Activated CD4-positive, CD25-positive, alpha-beta regulatory T cell treated with anti-CD3 and anti-CD28 coated beads, Interleukin-2, amount 50 U/mL, for 16 hours (primary cell): ENCODE measurements at regions not wholly inside any gene's neighbourhood (a gene's known extent, or its start where the extent isn't known, plus 50 kb on each side); places are given as distances from the start of the nearest gene placed in this dataset.
A peak's percentile ranks its signal among the peaks of the same experiment; 100 is the strongest.
"Not testable (repeated sequence)": the region's sequence is repeated elsewhere in the genome, so short reads cannot be mapped to it uniquely, and the experiment has no call there.

Experiments
- DNase-seq: peaks from one replicate; pipeline ENCODE4 v3.0.0-alpha.2; 2020; ENCODE audit warnings: low read depth, low spot score

GRCh38 chr10:11403646-11404045, 207.8 kb downstream of the USP6NL start:
- DNase-seq = not testable (repeated sequence)

DNA sequence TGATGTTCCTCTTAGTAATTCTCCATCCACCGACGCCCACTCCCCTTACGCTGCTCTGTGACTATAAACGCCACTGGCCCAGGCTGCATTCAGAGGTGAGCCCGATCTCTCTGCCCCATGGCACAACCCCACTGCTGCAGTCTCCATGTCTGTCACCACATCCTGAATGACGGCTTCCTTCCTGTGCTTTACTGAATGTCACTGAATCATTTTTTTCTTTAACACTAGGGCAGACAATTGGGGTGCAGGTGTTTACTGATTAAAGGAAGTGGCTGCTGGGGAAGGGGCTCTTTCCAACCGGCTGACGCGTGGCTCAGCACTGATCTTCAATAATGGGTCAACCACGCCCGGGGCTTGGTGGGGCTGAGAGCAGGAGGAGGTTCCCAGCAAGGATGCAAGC, 208.3 kb downstream of the USP6NL start:
- peak; percentile 33 for DNase-seq

- DNase-seq = no peak
Observed at GRCh38 chr10:11402392-11402791, 209.1 kb downstream of the USP6NL start.

DNA sequence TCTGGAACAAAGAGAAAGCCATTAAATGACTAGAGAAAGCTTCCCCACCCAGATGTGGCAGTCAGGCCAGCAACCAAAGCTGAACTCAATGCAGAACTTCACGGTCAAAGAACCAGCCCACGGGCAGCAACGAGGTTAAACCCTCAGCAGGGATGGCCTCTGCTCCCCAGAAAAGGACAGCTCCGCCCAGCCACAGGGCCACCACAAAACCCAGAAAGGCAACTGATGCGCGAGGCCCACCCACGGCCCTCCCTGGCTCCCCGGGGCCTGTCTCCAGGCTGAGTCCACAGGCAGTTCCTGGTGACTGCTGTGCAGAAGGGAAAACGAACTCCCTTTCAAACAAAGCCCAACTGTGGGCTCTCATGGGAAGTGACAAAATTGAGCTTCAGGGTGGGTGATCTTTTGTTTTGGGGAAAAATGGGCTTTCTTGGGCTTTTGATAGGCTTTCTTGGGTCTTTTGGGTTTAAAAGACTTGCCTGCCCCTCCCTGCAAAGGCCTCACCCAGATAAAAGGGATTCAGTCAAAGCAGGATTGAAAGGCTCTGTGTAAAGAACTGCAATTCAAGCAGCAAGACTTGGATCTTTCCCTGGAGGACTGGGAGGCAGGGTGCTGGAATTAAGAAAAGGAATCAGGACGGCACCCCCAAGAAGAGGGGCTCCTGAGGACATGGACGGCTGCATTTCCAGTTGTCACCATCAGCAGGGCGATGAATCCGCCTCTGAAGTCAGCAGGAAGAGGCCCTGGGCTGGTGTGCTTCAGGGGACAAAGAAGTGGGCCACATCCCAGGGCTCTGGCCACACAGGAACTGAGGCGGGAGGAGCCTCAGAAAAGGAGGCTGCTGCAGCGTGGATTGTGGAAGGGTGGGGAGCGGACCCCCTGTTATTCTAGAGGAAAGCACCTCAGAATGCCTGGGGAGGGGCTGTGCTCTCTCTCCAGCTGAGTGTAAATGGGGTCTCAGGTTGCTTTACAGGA, 209.9 kb downstream of the USP6NL start:
- DNase-seq = no peak

- no peak for DNase-seq
Observed at GRCh38 chr10:11397980-11398580, 213.4 kb downstream of the USP6NL start.

DNA sequence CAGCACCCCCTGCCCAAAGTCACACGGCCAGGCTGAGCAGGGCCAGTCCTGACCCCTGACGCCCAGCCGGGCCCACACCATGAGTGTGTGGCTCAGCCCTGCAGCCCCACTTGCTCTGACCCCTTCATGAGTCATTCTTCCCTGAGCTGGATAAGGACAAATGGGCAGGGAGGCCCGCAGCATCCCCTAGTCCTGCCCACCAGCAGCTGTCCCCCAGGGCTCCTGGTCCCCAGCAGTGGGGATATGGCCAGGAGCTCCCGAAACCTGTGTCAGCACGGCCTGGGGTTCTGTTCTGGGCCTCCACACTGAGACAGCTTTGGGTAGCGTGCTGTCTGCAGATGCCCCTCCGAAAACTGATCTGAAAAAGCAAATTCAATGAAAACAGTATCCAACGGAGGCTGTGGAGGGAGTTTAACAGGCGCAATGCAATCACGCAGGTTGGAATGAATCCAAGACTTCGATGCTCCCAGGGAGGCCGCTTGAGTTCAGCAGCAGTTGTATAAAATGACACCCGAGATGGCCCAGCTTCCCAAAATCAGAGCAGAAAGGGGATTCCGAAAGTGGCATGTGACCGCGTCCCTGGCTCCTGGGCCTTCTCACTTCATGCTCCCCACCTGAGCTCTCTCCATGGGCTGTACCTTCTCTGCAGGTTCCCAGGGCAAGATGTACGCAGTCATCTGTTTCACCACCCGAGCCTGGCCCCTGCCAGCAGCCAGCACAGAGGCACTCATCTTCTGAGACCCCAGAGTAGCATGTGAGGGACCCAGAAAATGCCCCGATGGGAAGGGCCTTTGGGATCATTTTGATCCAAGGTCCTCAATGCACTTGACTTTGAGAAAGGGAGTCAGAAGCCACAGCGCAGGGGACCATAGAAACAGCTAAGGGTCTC, 214.1 kb downstream of the USP6NL start:
- DNase-seq = no peak

GRCh38 chr10:11396311-11396955, 215.0 kb downstream of the USP6NL start:
- no peak for DNase-seq

DNA sequence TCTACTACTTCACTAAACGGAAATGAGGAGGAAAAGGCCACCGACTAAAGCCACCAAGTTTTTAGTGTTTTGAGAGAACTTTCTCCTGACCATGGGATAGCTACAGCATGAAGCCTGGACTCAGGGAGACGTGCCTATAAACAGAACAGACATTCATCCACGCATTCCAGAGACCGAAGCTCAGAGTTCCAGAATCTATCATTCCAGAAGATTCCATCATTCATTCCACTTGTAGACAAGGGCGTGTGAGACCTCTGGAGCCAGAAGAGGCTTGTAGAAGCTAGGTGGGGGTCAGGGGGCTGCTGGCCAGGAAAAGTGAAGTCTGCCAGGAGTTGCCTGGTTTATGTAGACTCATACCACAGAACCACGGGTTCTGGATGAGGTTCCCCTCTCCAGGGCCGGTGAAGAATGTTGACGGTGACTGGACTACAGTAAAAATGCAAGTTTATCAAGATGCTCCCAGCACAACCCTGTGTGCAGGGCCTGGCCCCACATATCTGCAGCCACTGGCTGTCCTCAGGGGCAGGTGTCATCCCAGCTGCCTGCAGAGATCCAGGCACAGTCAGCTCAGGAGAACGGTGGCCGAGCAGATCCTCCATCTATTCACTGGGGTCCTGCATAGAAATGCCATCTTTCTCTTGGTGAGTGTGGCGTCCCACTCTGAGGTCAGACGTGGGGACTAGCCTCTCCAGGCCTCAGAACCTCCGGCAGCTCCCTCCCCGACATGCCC, 215.7 kb downstream of the USP6NL start:
- DNase-seq = no peak

DNA sequence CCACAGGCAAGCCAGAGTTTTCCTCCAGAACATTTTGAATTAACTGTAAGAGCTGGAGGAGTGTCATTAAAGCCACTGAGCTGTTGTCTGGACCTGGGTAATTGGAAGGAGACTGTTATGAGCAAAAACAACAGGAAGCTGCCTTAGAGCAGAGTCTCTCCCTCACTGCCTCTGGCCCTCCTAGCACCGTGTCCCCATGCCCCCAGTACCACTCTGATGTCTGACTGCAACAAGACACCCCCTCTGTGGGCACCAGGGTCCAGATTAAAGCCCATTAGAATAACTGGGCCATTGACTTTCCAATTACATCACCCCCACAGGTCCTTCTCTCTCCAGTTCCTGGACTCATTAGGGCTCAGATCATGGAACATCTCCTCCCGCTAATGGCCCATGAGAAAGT, 216.3 kb downstream of the USP6NL start:
- DNase-seq = no peak

DNA sequence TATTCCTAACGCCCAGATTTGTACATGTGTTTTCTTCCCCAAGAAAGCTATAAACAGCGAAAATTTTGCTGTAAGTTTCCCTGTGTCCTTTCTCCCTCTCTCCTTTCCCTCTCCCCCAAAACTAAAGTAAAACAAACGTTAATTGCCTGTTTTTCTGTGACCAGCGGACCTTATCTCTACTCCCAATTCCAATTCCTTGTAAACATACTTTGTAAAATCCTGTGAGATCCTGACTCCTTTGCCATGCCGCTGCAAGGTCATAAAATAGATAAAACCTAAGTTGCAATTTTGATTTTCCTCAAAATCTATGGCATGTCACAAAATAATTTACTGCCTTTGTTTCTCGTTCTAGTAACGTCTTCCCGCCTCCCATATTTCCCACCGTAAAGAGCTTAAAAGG, 217.6 kb downstream of the USP6NL start:
- DNase-seq = no peak

GRCh38 chr10:11392776-11393175, 218.7 kb downstream of the USP6NL start:
- no peak for DNase-seq

DNA sequence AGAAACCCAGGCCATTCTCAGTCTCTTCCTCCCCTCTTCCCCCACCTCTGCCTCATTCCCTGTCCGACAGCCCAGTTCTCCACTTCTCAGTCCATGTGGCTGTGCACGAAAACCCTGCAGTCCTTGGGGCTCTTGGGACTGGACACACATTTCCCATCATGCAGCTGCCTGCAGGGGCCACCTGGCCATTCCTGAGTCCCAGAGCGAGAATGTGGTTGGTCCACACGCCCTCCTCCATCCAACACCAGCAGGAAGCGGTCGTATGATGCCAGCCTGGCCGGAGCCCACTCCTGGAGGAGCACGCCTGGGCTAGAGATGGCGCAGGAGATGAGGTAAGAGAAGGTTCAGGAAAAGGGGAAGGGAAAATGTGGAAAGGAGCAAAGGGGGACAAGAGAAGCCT, 222.5 kb downstream of the USP6NL start:
- DNase-seq = no peak

DNA sequence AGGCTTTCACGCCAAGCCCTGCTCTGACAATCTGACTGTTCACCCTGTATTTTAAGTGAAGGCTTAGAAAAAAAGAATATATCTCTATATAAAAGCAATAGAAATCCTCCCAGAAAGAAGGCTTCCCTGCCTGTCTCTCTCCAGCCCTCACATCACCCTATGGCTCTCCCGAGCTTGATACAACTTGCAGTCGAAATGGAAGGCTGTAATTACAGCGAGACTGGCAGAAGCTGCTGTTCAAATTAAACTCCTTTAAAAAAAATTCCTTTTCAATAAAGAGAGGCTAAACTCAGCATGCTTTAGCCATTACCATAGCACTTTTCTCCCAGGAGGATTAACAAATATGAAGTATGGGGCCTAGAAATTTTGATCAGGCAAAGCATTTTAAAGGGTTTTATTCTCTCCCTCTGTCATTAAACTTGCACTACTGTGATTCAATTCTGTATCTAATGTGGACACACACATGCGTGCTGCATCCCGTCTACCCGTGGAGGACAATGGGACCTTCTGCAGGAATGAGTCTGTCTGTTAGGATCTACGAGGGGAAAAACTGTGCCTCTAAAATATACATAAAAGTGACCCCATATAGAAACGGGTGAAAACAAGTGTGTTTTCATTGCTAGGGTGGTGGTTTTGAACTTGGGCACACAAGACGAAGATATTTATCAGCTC, 223.8 kb downstream of the USP6NL start:
- no peak for DNase-seq

- no peak for DNase-seq
Observed at GRCh38 chr10:11387044-11387443, 224.4 kb downstream of the USP6NL start.
